Fibroblast of the aortic adventitia (primary cell): ENCODE measurements at regions not wholly inside any gene's neighbourhood (a gene's known extent, or its start where the extent isn't known, plus 50 kb on each side); places are given as distances from the start of the nearest gene placed in this dataset.

Experiments
- DNase-seq: peaks from one replicate; pipeline ENCODE4 v3.0.0-alpha.2; 2010; ENCODE audit warnings: low read depth
- H3K4me3 ChIP-seq: 2 replicates; pipeline ENCODE4 v1.5.1; 2011; ENCODE audit warnings: low read depth, mild to moderate bottlenecking, control low read depth, low read length, moderate library complexity
- TF ChIP-seq, protein P1 (sequence below): IDR thresholded peaks from 2 replicates; pipeline ENCODE4 v1.5.1; 2011; ENCODE audit warnings: mild to moderate bottlenecking, low read length, control low read depth, inconsistent platforms; ENCODE audit not compliant: insufficient read depth

GRCh38 chr16:86993426-86994110, 323.6 kb downstream of the C16orf95 start:
- no peak for DNase-seq
- H3K4me3 ChIP-seq = no peak overlapping the region
- TF ChIP-seq, protein P1, sequence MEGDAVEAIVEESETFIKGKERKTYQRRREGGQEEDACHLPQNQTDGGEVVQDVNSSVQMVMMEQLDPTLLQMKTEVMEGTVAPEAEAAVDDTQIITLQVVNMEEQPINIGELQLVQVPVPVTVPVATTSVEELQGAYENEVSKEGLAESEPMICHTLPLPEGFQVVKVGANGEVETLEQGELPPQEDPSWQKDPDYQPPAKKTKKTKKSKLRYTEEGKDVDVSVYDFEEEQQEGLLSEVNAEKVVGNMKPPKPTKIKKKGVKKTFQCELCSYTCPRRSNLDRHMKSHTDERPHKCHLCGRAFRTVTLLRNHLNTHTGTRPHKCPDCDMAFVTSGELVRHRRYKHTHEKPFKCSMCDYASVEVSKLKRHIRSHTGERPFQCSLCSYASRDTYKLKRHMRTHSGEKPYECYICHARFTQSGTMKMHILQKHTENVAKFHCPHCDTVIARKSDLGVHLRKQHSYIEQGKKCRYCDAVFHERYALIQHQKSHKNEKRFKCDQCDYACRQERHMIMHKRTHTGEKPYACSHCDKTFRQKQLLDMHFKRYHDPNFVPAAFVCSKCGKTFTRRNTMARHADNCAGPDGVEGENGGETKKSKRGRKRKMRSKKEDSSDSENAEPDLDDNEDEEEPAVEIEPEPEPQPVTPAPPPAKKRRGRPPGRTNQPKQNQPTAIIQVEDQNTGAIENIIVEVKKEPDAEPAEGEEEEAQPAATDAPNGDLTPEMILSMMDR = no peak

GRCh38 chr16:86994215-86994614, 323.0 kb downstream of the C16orf95 start:
- H3K4me3 ChIP-seq = no peak overlapping the region
- no peak for DNase-seq
- TF ChIP-seq, protein P1 = no peak

DNA sequence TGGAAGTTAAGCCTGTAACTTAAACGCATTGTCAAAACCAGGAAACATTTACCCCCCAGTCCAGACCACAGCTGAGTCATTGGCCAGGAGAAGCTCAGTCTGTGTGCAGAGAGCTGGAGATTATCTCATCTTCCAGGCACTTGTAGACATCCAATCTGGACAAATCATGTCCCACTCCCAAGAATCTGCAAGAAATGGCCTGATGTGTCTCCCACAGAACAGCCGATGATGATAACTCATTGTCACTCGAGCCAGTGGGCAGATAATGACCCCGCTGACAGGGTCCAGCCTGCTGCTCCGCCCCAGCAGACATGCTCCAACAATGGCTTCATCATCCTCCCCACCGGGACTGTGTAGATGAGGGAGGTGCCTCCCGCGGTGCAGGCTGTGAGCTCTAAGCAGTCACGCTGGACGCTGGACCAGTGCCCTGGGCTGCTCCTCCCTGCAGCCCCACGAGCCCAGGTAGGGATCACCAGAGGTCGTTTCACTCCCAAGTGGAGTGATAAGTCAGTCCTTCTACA, 322.5 kb downstream of the C16orf95 start:
- H3K4me3 ChIP-seq = peak overlapping the region; percentile 31
- DNase-seq = peak; percentile 88
- TF ChIP-seq, protein P1 = no peak

- no peak for DNase-seq
- H3K4me3 ChIP-seq = no peak overlapping the region
- TF ChIP-seq, protein P1 = no peak
These were observed 321.7 kb downstream of the C16orf95 start for GRCh38 chr16:86995456-86995855.

DNA sequence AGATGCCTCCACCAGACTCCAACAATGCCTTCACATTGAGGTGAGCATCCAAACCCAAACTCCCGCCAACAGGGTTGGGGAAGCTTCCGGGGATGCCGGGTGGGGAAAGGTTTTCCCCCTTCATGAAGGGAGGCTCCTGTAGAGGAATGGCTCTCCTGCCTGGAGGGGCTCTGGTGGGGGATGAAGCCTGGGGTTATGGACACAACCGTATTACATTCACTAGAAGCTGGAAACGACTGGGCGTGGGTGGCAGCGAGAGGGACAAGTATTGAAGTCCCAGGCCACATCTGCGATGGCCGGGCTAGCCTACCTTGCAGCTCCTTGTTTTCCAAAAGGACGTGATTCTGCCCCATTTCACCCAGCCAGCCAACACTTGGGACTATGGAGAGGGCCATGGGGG, 321.1 kb downstream of the C16orf95 start:
- no peak for DNase-seq
- no peak overlapping the region for H3K4me3 ChIP-seq
- TF ChIP-seq, protein P1 = no peak

- H3K4me3 ChIP-seq = no peak overlapping the region
- TF ChIP-seq, protein P1 = no peak
- DNase-seq = no peak
These were observed 320.1 kb downstream of the C16orf95 start for GRCh38 chr16:86997058-86997457.
